ENCODE measurements at regions not wholly inside any gene's neighbourhood (a gene's known extent, or its start where the extent isn't known, plus 50 kb on each side); places are given as distances from the start of the nearest gene placed in this dataset.

- no peak for DNase-seq (ENCODE audit: low read depth)
These were observed 264.0 kb upstream of the PITX2 start for GRCh38 chr4:110886856-110887255.

- no peak for DNase-seq (ENCODE audit: low read depth)
These were observed 274.9 kb upstream of the PITX2 start for GRCh38 chr4:110897784-110898183.

DNA sequence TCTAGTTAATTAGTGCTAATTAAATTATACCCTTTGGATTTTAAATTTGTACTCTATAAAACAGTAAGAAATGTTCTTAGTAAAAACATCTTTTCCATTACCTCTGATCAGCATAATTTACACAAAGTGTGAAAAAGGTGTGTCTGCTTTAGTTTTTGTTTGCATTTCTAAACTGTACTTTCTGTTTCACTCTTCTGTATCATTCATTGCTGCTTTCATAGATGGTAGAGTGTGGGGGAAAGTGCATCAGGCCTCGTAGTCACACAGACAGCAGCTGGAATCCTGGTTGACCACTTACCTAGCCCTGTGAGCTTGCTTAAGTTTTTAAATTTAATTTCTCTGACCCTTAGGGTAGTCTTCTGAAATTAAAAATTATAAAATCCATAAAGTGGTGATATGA lies 275.4 kb upstream of the PITX2 start:
- DNase-seq (ENCODE audit: low read depth), result no peak

DNA sequence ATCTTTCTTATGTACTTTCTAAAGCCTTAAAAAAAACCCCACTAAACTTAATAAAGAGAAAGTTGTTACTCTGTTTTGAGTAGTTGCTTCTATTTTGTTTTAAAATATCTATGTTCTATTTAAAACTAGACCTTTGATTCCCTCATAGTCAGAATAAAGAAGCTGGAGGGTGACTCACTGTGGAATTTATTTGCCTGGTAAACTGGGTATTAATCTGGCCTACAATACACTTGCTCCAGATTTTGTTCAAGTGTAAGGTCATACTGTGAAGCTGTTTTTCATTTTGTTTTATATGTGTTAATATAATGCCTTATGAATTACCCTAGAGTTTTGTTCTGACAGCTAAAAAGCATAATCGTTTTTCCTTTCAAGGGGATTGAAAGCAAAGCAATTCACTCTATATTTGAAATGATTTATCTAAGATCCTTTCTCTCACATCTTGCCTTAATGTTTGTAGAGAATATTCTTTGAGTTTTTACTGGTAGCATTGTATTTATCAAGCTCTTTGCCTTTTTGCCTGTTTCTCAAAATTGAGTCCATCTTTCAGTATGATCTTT lies 277.4 kb upstream of the PITX2 start:
- no peak for DNase-seq (ENCODE audit: low read depth)

GRCh38 chr4:110902500-110902899 lies 279.6 kb upstream of the PITX2 start:
- DNase-seq (ENCODE audit: low read depth), result no peak

- no peak for DNase-seq (ENCODE audit: low read depth)
These were observed 281.7 kb upstream of the PITX2 start for GRCh38 chr4:110904435-110905065.

- no peak for DNase-seq (ENCODE audit: low read depth)
These were observed 282.5 kb upstream of the PITX2 start for GRCh38 chr4:110905367-110905766.

GRCh38 chr4:110907801-110908313 lies 285.0 kb upstream of the PITX2 start:
- no peak for DNase-seq (ENCODE audit: low read depth)

DNA sequence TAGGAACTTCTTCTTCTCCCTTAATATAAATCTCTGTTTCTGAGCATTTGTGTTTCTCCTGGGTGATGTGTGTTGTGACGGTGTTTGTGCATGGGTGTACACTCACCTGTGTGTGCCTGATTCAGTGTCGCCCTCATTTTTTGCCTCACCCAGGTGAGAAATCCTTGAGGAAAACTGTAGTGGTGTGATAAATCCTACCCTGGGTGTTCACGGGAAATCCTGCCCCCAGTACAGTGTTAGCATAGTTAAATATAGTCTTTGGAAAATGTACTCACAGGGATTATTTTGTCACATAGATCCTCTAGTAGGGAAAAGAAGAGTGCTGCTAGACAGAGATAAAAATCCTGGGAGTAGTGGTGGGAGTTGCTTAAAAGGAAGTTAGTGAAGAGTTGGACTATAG lies 291.9 kb upstream of the PITX2 start:
- no peak for DNase-seq (ENCODE audit: low read depth)

- DNase-seq (ENCODE audit: low read depth), result no peak
These were observed 292.4 kb upstream of the PITX2 start for GRCh38 chr4:110915301-110915700.

GRCh38 chr4:110916505-110916904 lies 293.6 kb upstream of the PITX2 start:
- DNase-seq (ENCODE audit: low read depth), result no peak

- DNase-seq (ENCODE audit: low read depth), result no peak
These were observed 295.0 kb upstream of the PITX2 start for GRCh38 chr4:110917835-110918234.

DNA sequence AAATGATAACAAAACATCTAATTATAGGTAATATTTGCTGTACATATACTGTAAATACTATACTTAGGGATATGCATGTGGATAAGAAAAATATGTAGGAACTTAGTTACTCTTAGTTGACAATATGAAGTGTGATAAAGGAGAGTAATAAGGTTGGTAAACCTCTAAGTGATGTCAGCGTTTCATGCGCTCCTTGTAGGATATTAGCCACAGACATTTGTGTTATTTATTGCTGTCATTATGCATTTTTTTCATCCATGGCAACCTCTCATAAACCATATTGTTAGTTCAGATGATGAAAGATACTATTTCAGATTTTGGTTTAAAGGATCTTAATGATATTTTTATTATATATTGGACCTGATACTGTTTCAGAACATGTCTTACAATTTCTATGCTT lies 298.1 kb upstream of the PITX2 start:
- no peak for DNase-seq (ENCODE audit: low read depth)

DNA sequence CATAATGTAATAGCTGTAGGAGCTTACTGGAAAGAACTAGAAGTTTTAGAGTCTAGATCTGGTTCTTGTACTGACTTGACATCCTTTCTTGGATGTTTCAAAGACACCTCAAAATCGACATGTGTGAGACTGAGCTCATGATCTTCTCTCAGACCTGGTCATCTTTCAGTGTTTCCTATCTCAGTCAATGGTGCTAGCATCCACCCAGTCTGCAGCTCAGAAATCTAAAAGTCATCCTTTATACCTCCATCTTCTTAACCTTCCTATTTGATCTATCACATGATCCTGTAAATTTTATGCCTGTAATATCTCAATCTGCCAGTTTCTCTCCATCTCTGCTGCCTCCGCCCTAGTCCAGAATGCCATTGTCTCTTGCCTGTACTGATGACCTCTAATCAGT lies 301.9 kb upstream of the PITX2 start:
- DNase-seq (ENCODE audit: low read depth), result no peak

- DNase-seq (ENCODE audit: low read depth), result no peak
These were observed 304.0 kb upstream of the PITX2 start for GRCh38 chr4:110926841-110927400.

DNA sequence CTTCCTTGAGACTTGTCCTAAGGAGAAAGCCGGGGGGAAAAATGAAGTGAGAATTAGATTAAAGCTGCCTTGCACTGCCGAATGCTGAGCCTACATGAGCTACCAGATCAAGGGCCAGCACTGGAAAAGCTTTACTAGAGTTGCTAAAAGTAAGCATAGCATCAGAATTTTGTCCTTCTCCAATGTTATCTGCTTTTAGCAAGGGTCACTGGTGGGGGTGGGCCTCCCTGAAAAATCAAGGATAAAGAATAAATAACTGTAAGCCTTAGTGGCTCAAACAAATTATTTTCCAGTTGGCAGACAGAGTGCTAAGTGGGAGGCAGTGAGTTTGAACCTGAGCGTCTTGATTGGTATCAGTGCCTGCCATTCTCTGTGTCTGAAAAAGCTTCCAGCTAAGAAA lies 310.5 kb upstream of the PITX2 start:
- DNase-seq (ENCODE audit: low read depth), result no peak

DNA sequence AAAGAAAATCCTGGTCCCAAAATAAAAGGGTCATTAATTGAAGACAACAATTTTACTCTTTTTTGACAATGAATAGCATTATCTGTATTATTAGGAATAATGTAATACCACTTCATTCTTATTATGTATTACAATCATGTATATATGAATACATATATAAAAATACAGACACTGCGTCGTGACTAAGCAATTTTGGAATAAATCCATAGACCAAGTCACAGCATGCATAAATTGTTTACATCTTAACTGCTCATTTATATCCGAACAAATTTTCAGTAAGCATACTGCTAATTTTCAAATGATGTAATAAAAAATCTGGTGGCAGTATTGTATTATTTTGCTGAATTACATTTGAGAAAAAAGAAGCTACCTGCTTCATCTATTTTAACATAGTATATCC lies 321.6 kb upstream of the PITX2 start:
- no peak for DNase-seq (ENCODE audit: low read depth)

GRCh38 chr4:110945600-110945999 lies 322.7 kb upstream of the PITX2 start:
- DNase-seq (ENCODE audit: low read depth), result no peak

GRCh38 chr4:110949542-110949941 lies 326.7 kb upstream of the PITX2 start:
- no peak for DNase-seq (ENCODE audit: low read depth)

DNA sequence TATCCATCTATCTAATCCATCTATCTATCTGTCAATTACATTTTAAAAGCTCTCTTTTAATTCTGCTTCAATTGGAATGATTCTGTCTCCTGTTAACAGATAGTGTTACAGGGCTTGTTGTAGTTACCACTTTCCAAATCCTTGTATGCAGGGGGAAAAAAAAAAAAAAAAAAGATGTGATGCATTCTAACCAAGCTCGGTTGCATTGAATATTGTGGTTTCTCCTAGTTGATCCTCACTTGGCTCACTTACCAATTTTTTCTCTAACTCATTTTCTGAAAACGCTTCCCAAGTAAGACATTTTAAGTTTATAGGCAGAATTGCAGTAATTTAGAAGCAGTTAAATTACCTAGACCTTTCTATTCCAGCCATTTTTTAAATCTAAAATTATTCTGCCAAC lies 327.9 kb upstream of the PITX2 start:
- DNase-seq (ENCODE audit: low read depth), result no peak

- no peak for DNase-seq (ENCODE audit: low read depth)
These were observed 330.3 kb upstream of the PITX2 start for GRCh38 chr4:110953191-110953590.

DNA sequence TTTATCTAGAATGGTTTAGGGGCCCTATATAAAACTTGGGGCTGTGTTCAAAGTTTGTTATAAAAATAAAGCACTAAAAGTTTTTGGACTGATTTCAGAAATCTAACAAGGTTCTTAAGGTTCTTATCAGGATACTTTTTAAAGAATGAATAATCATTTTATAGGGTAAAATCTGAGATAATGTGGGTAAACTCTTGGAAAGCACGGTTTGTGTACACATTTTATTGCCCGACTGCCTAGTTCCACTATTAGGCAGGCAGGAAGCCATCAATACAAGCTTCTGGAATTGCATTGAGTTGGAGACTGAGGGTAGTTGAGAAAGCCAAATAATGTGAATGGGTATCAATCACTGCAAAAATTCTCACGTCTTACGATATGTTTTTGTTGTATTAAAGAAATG lies 331.0 kb upstream of the PITX2 start:
- no peak for DNase-seq (ENCODE audit: low read depth)

GRCh38 chr4:110955748-110956147 lies 332.9 kb upstream of the PITX2 start:
- no peak for DNase-seq (ENCODE audit: low read depth)
